GM23338 (cell line): ENCODE measurements at regions not wholly inside any gene's neighbourhood (a gene's known extent, or its start where the extent isn't known, plus 50 kb on each side); places are given as distances from the start of the nearest gene placed in this dataset.

Source experiments
- CREB1 ChIP-seq: fragments of 250-450 bp; sonication (Bioruptor Pico); IDR thresholded peaks from 2 replicates; pipeline ENCODE4 v1.5.0; 2020; ENCODE audit warnings: low read depth, mild to moderate bottlenecking, moderate library complexity
- EZH2 ChIP-seq: fragments of 200-600 bp; sonication (generic); IDR thresholded peaks from one replicate; pipeline ENCODE4 v1.8.0; 2017; ENCODE audit warnings: antibody characterized with exemption, mild to moderate bottlenecking, low read depth; ENCODE audit not compliant: unreplicated experiment
- EZH2phosphoT487 ChIP-seq: fragments of 200-600 bp; sonication (generic); IDR thresholded peaks from one replicate; pipeline ENCODE4 v1.8.1; 2018; ENCODE audit warnings: antibody characterized with exemption; ENCODE audit not compliant: unreplicated experiment
- JUNB ChIP-seq: IDR thresholded peaks from one replicate; pipeline ENCODE4 v1.6.1; 2016; ENCODE audit warnings: antibody characterized with exemption; ENCODE audit not compliant: unreplicated experiment
- POLR2AphosphoS5 ChIP-seq: IDR thresholded peaks from 2 replicates; pipeline ENCODE4 v1.6.1; 2016; ENCODE audit warnings: antibody characterized with exemption, low read depth
- ZNF331 ChIP-seq: fragments of 250-450 bp; sonication (Bioruptor Pico); IDR thresholded peaks from 2 replicates; pipeline ENCODE4 v1.5.0; 2020; ENCODE audit warnings: low read depth, mild to moderate bottlenecking, moderate library complexity
- TF ChIP-seq, protein P1 (sequence below), 2 experiments: fragments of 200-600 bp in 1 of 2; sonication (generic) in 1 of 2; conservative IDR thresholded peaks; 2 replicates each; pipeline versions ENCODE4 v1.5.1 to v1.6.1; 2016 to 2017; ENCODE audit warnings: antibody characterized with exemption in 2 of 2, low read depth in 2 of 2, mild to moderate bottlenecking in 2 of 2, moderate library complexity in 1 of 2
- TF ChIP-seq, protein P2 (sequence below): IDR thresholded peaks from one replicate; pipeline ENCODE4 v1.6.1; 2018; ENCODE audit warnings: antibody characterized with exemption; ENCODE audit not compliant: unreplicated experiment
- TF ChIP-seq, protein P3 (sequence below): IDR thresholded peaks from 2 replicates; pipeline ENCODE4 v1.6.1; 2016; ENCODE audit warnings: antibody characterized with exemption

DNA sequence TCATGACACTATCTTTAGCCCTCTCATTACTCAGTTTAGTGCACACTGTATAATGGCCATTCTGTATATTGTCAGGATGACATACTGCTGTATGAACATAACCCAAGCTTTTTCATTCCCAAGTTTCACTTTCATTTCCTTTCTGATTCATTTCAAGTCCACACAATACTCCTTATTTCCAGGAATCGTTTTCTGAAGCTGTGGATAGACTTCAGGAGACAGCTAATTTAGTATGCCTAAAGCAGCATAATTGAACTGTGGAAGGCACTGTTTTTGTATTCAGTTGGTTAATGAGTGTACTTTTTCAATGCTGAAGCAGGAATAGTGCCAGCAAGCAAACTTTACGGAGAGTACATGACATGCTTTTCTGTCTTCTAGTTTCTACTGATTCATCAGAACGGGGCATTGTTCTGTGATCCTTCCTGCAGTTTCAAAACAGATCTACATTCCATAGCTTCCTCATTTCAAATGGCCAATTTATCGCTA, 578.5 kb upstream of the ZP4 start:
- TF ChIP-seq, protein P1, sequence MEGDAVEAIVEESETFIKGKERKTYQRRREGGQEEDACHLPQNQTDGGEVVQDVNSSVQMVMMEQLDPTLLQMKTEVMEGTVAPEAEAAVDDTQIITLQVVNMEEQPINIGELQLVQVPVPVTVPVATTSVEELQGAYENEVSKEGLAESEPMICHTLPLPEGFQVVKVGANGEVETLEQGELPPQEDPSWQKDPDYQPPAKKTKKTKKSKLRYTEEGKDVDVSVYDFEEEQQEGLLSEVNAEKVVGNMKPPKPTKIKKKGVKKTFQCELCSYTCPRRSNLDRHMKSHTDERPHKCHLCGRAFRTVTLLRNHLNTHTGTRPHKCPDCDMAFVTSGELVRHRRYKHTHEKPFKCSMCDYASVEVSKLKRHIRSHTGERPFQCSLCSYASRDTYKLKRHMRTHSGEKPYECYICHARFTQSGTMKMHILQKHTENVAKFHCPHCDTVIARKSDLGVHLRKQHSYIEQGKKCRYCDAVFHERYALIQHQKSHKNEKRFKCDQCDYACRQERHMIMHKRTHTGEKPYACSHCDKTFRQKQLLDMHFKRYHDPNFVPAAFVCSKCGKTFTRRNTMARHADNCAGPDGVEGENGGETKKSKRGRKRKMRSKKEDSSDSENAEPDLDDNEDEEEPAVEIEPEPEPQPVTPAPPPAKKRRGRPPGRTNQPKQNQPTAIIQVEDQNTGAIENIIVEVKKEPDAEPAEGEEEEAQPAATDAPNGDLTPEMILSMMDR (conservative IDR thresholded peaks at IDR 0.05; ENCODE audit: low read depth in 2 of 2): no peak
- TF ChIP-seq, protein P2, sequence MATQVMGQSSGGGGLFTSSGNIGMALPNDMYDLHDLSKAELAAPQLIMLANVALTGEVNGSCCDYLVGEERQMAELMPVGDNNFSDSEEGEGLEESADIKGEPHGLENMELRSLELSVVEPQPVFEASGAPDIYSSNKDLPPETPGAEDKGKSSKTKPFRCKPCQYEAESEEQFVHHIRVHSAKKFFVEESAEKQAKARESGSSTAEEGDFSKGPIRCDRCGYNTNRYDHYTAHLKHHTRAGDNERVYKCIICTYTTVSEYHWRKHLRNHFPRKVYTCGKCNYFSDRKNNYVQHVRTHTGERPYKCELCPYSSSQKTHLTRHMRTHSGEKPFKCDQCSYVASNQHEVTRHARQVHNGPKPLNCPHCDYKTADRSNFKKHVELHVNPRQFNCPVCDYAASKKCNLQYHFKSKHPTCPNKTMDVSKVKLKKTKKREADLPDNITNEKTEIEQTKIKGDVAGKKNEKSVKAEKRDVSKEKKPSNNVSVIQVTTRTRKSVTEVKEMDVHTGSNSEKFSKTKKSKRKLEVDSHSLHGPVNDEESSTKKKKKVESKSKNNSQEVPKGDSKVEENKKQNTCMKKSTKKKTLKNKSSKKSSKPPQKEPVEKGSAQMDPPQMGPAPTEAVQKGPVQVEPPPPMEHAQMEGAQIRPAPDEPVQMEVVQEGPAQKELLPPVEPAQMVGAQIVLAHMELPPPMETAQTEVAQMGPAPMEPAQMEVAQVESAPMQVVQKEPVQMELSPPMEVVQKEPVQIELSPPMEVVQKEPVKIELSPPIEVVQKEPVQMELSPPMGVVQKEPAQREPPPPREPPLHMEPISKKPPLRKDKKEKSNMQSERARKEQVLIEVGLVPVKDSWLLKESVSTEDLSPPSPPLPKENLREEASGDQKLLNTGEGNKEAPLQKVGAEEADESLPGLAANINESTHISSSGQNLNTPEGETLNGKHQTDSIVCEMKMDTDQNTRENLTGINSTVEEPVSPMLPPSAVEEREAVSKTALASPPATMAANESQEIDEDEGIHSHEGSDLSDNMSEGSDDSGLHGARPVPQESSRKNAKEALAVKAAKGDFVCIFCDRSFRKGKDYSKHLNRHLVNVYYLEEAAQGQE: no peak
- TF ChIP-seq EZH2: no peak
- TF ChIP-seq EZH2phosphoT487: no peak
- TF ChIP-seq, protein P3, sequence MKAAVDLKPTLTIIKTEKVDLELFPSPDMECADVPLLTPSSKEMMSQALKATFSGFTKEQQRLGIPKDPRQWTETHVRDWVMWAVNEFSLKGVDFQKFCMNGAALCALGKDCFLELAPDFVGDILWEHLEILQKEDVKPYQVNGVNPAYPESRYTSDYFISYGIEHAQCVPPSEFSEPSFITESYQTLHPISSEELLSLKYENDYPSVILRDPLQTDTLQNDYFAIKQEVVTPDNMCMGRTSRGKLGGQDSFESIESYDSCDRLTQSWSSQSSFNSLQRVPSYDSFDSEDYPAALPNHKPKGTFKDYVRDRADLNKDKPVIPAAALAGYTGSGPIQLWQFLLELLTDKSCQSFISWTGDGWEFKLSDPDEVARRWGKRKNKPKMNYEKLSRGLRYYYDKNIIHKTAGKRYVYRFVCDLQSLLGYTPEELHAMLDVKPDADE: no peak
- TF ChIP-seq ZNF331 (CRISPR knock-in tag): no peak
- no peak for TF ChIP-seq POLR2AphosphoS5
- TF ChIP-seq JUNB: no peak
- no peak for TF ChIP-seq CREB1 (CRISPR knock-in tag)
